Lower leg skin (tissue), 4 donors: ENCODE measurements at regions not wholly inside any gene's neighbourhood (a gene's known extent, or its start where the extent isn't known, plus 50 kb on each side); places are given as distances from the start of the nearest gene placed in this dataset.

Source experiments
- DNase-seq, 2 donors: peaks; one replicate each; pipeline ENCODE4 v3.0.0-alpha.2; 2019; ENCODE audit warnings: low spot score in 2 of 2
- H3K4me3 ChIP-seq: fragments of 200-600 bp; sonication (generic); 2 replicates; pipeline ENCODE4 v1.5.1; 2017; ENCODE audit warnings: mild to moderate bottlenecking, low read depth; ENCODE audit not compliant: poor library complexity, severe bottlenecking
- POLR2A ChIP-seq, 2 donors: fragments of 450-650 bp; IDR thresholded peaks; one replicate each; pipeline ENCODE4 v1.6.1; 2016 to 2017; ENCODE audit warnings: antibody characterized with exemption in 2 of 2, mild to moderate bottlenecking in 1 of 2, moderate library complexity in 1 of 2
- WGBS, 2 donors: methylation state at CpG; one replicate each; pipeline ENCODE4 v1.1.5; 2018; 5-methylcytosine and 5-hydroxymethylcytosine counted together
- intact Hi-C: fragments of 100-400 bp; cut with DNase I; formaldehyde crosslinking; loops from one replicate; pipeline ENCODE4 v1.15.0; 2023; ENCODE audit warnings: low total_unique reads
- TF ChIP-seq, protein P1 (sequence below), 3 donors: fragments of 450-650 bp; IDR thresholded peaks; one replicate each; pipeline ENCODE4 v1.5.1; 2016; ENCODE audit warnings: antibody characterized with exemption in 3 of 3, mild to moderate bottlenecking in 3 of 3, moderate library complexity in 2 of 3

DNA sequence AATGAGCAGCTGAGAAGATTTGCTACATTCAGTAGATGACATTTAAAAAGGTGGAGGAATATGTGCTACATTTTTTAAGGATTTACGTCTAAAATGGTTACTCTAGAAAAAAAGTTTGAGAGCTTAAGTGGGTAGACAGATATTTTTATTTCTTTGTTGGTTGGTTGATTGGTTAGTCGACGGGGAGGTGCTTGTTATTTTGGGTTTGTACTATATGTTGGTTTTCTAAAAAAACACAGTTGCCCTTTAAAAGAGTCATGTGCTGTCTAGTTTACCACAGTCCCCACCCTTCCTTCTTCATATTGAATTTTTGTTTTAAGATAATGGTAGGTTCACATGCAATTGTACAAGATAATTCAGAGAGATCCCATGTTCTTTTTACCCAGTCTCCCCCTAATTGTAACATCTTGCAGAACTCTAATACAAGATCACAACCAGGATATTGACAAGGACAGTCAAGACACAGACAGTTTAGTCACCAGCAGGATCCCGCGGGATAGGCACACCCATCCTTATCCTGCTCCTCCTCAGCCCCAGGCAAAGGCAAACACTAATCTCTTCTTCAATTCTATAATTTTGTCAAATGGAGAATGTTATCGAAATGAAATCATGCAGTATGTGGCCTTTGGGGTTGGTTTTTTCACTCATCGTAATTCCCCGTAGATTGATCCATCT, 171.4 kb downstream of the FOXO1 start:
- intact Hi-C loops: no loop called here
- DNase-seq: no peak
- TF ChIP-seq, protein P1, sequence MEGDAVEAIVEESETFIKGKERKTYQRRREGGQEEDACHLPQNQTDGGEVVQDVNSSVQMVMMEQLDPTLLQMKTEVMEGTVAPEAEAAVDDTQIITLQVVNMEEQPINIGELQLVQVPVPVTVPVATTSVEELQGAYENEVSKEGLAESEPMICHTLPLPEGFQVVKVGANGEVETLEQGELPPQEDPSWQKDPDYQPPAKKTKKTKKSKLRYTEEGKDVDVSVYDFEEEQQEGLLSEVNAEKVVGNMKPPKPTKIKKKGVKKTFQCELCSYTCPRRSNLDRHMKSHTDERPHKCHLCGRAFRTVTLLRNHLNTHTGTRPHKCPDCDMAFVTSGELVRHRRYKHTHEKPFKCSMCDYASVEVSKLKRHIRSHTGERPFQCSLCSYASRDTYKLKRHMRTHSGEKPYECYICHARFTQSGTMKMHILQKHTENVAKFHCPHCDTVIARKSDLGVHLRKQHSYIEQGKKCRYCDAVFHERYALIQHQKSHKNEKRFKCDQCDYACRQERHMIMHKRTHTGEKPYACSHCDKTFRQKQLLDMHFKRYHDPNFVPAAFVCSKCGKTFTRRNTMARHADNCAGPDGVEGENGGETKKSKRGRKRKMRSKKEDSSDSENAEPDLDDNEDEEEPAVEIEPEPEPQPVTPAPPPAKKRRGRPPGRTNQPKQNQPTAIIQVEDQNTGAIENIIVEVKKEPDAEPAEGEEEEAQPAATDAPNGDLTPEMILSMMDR (IDR thresholded peaks at IDR 0.05): no peak
- no peak for TF ChIP-seq POLR2A (IDR thresholded peaks at IDR 0.05)
- no peak overlapping the region for H3K4me3 ChIP-seq
- WGBS, 2 donors: 39 to 48% methylated on average over 8 of the region's 8 CpGs

DNA sequence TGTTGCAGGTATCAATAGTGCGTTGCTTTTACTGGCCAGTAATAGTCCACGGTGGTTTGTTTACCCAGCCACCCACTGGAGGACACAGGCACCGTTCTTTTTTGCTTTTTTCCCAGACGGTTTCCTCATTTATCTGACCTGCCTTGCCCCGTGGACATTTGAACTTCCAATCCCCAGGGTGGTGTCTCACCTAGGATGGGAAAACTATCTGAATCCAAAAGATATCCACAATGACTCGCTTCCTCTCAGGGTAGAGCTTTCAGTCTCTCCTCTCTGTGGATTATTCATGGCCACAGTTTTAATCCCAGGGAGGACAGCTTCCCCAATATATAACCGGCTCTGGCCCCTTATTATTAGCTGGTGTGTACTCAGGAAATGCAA, 170.8 kb downstream of the FOXO1 start:
- WGBS, 2 donors: 42 to 46% methylated on average over 7 of the region's 7 CpGs
- TF ChIP-seq, protein P1 (IDR thresholded peaks at IDR 0.05): no peak
- no peak for TF ChIP-seq POLR2A (IDR thresholded peaks at IDR 0.05)
- intact Hi-C loops: loop anchor here (2.0 kb wide), 1 partner anchor 27 kb away; no protein-coding TSS in a partner anchor
- no peak for DNase-seq
- H3K4me3 ChIP-seq: no peak overlapping the region

DNA sequence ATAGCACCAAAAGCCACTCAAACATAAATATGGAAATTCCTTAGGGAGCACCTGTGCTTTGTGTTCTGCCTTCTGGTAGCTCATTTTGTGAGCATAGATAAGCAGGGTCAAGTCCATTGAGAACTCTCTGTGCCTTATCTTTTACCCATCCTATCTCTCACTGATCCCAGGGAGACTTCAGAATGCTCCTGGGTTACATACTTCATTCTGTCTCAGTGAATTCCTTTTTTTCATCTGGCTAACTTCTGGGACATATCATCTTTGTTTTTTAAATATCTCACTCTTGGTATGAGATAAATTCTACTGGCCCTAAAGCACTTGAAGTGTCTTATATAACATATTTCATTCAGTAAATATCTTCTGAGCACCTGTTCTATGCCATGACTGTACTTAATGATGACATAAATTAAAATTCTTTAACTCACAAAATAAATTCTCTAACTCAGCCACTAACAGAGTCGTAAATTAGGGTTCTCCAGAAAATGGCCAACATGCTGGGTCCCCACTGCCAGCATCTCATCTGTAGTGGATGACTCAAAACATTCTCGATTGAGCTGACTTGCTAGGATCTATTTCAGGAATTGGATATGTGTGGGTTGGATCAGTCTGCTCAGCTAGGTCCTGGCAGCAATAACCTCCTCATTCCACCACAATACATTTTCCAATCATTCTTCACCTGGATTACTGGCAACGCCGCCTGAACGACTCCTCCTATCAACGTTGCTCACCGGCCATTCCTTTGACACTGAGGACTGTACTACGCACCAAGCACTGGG, 170.2 kb downstream of the FOXO1 start:
- DNase-seq: no peak
- intact Hi-C loops: loop anchor here (2.0 kb wide), 1 partner anchor 27 kb away; no protein-coding TSS in a partner anchor
- 55 to 66% methylated on average over 8 of the region's 8 CpGs for WGBS, 2 donors
- no peak overlapping the region for H3K4me3 ChIP-seq
- TF ChIP-seq, protein P1 (IDR thresholded peaks at IDR 0.05): no peak
- TF ChIP-seq POLR2A (IDR thresholded peaks at IDR 0.05): no peak

DNA sequence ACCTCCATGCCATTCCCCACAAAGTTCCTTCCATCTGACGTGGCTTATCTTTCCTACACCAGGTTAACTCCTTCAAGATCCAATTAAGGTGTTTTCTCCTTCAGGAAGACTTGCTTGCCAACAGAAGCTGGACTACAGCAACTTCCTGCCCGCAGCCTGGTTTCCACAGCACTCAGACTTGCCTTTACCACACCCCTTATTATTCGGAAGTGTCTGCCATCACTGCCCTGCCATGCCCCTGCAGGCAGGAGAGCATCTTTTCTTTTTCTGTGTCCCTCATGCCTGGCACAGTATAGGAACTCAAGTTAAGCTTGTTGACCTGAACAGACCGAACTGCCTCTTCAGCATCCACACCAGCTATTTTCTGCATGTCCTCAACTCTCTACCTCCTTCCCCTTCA, 168.0 kb downstream of the FOXO1 start:
- DNase-seq: no peak
- TF ChIP-seq POLR2A (IDR thresholded peaks at IDR 0.05): no peak
- TF ChIP-seq, protein P1 (IDR thresholded peaks at IDR 0.05): no peak
- intact Hi-C loops: no loop called here
- 81 to 84% methylated on average over 4 of the region's 4 CpGs for WGBS, 2 donors
- H3K4me3 ChIP-seq: no peak overlapping the region

DNA sequence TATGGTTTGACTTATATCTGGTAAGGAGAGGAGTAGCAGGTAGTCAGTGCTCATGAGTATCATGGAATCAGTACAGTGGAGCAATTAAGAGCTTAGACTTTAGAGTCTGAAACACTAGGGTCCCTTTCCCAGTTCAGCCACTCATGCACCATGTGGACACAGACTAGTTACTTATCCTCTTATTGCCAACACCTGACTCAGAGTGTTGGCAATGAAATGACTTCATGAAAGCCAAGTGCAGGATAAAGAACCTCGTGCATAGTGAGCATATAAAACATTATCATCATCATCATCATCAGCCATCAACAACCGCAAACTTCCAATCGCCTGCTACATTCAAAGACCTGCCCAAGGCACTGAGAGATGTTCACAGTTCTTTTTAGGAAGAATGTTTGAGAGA, 164.2 kb downstream of the FOXO1 start:
- DNase-seq: no peak
- TF ChIP-seq POLR2A (IDR thresholded peaks at IDR 0.05): no peak
- TF ChIP-seq, protein P1 (IDR thresholded peaks at IDR 0.05): no peak
- intact Hi-C loops: no loop called here
- H3K4me3 ChIP-seq: no peak overlapping the region
- WGBS, 2 donors: 45 to 52% methylated on average over 3 of the region's 3 CpGs
